HepG2 (cell line): ENCODE measurements at regions not wholly inside any gene's neighbourhood (a gene's known extent, or its start where the extent isn't known, plus 50 kb on each side); places are given as distances from the start of the nearest gene placed in this dataset.

ENCODE experiments used
- BCL6 ChIP-seq: IDR thresholded peaks from 2 replicates; pipeline ENCODE4 v1.6.1; 2016; ENCODE audit warnings: missing genetic modification reagents, missing compliant biosample characterization
- CAMTA2 ChIP-seq: sonication (generic); formaldehyde crosslinking; IDR thresholded peaks from 2 replicates; pipeline ENCODE4 v1.4.0; 2020; ENCODE audit warnings: mild to moderate bottlenecking, missing genetic modification reagents, borderline replicate concordance
- CBFB ChIP-seq: sonication (generic); formaldehyde crosslinking; IDR thresholded peaks from 2 replicates; pipeline ENCODE4 v1.4.0; 2020; ENCODE audit warnings: missing genetic modification reagents
- CENPX ChIP-seq: sonication (generic); formaldehyde crosslinking; IDR thresholded peaks from 2 replicates; pipeline ENCODE4 v1.9.0; 2021; ENCODE audit warnings: mild to moderate bottlenecking, missing genetic modification reagents, moderate library complexity
- CREM ChIP-seq, 2 experiments: sonication (generic) in 1 of 2; formaldehyde crosslinking in 1 of 2; IDR thresholded peaks; 2 replicates each; pipeline versions ENCODE4 v1.4.0 to v1.6.1; 2016 to 2020; ENCODE audit warnings: antibody characterized with exemption in 1 of 2, mild to moderate bottlenecking in 1 of 2, missing genetic modification reagents in 1 of 2
- DNMT1 ChIP-seq: sonication (generic); formaldehyde crosslinking; IDR thresholded peaks from 2 replicates; pipeline ENCODE4 v1.5.1; 2020; ENCODE audit warnings: mild to moderate bottlenecking, missing genetic modification reagents
- FOXO1 ChIP-seq: sonication (generic); formaldehyde crosslinking; IDR thresholded peaks from 2 replicates; pipeline ENCODE4 v1.4.0; 2020; ENCODE audit warnings: missing genetic modification reagents
- HIVEP1 ChIP-seq: sonication (generic); formaldehyde crosslinking; IDR thresholded peaks from 2 replicates; pipeline ENCODE4 v1.4.0; 2020; ENCODE audit warnings: mild to moderate bottlenecking, missing genetic modification reagents
- HMGA1 ChIP-seq: sonication (generic); formaldehyde crosslinking; conservative IDR thresholded peaks from 2 replicates; pipeline ENCODE4 v1.4.0; 2020; ENCODE audit warnings: missing genetic modification reagents
- HOXD1 ChIP-seq: sonication (generic); formaldehyde crosslinking; IDR thresholded peaks from 2 replicates; pipeline ENCODE4 v1.5.0; 2020; ENCODE audit warnings: missing genetic modification reagents
- KDM6A ChIP-seq: IDR thresholded peaks from 2 replicates; pipeline ENCODE4 v1.6.1; 2016; ENCODE audit warnings: low read depth
- KLF12 ChIP-seq: sonication (generic); formaldehyde crosslinking; IDR thresholded peaks from 2 replicates; pipeline ENCODE4 v1.4.0; 2020; ENCODE audit warnings: missing genetic modification reagents, borderline replicate concordance
- MIER3 ChIP-seq: IDR thresholded peaks from 2 replicates; pipeline ENCODE4 v1.6.1; 2016; ENCODE audit warnings: missing compliant biosample characterization, borderline replicate concordance
- NR2F2 ChIP-seq: IDR thresholded peaks from 2 replicates; pipeline ENCODE4 v1.6.1; 2012; ENCODE audit warnings: low read depth, inconsistent platforms, borderline replicate concordance
- POGZ ChIP-seq: sonication (generic); formaldehyde crosslinking; IDR thresholded peaks from 2 replicates; pipeline ENCODE4 v1.4.0; 2020; ENCODE audit warnings: mild to moderate bottlenecking, missing genetic modification reagents
- RBAK ChIP-seq: sonication (generic); formaldehyde crosslinking; IDR thresholded peaks from 2 replicates; pipeline ENCODE4 v1.5.1; 2020; ENCODE audit warnings: mild to moderate bottlenecking, missing genetic modification reagents
- TSC22D2 ChIP-seq: sonication (generic); formaldehyde crosslinking; IDR thresholded peaks from 2 replicates; pipeline ENCODE4 v1.5.1; 2020; ENCODE audit warnings: missing genetic modification reagents, mild to moderate bottlenecking, borderline replicate concordance
- ZFP36L2 ChIP-seq: sonication (generic); formaldehyde crosslinking; IDR thresholded peaks from 2 replicates; pipeline ENCODE4 v1.4.0; 2020; ENCODE audit warnings: missing genetic modification reagents
- ZMYM3 ChIP-seq: sonication (generic); formaldehyde crosslinking; IDR thresholded peaks from 2 replicates; pipeline ENCODE4 v1.5.1; 2020; ENCODE audit warnings: mild to moderate bottlenecking, missing genetic modification reagents
- ZNF772 ChIP-seq: sonication (generic); formaldehyde crosslinking; IDR thresholded peaks from 2 replicates; pipeline ENCODE4 v1.5.0; 2020; ENCODE audit warnings: mild to moderate bottlenecking, missing genetic modification reagents
- ZNF773 ChIP-seq: sonication (generic); formaldehyde crosslinking; IDR thresholded peaks from 2 replicates; pipeline ENCODE4 v1.4.0; 2020; ENCODE audit warnings: missing genetic modification reagents, borderline replicate concordance
- ZNF782 ChIP-seq: sonication (generic); formaldehyde crosslinking; IDR thresholded peaks from 2 replicates; pipeline ENCODE4 v1.4.0; 2020; ENCODE audit warnings: missing genetic modification reagents, mild to moderate bottlenecking, borderline replicate concordance
- ZSCAN31 ChIP-seq: sonication (generic); formaldehyde crosslinking; IDR thresholded peaks from 2 replicates; pipeline ENCODE4 v1.5.0; 2020; ENCODE audit warnings: low read depth, mild to moderate bottlenecking, missing genetic modification reagents
- TF ChIP-seq, protein P1 (sequence below): sonication (generic); formaldehyde crosslinking; conservative IDR thresholded peaks from 2 replicates; pipeline ENCODE4 v1.8.0; 2022; ENCODE audit warnings: mild to moderate bottlenecking, moderate library complexity, missing genetic modification reagents
- TF ChIP-seq, protein P2 (sequence below): sonication (generic); formaldehyde crosslinking; IDR thresholded peaks from 2 replicates; pipeline ENCODE4 v1.4.0; 2020; ENCODE audit warnings: missing genetic modification reagents
- TF ChIP-seq, protein P3 (sequence below): sonication (generic); formaldehyde crosslinking; IDR thresholded peaks from 2 replicates; pipeline ENCODE4 v1.5.0; 2020; ENCODE audit warnings: mild to moderate bottlenecking, low read depth, missing genetic modification reagents, borderline replicate concordance

DNA sequence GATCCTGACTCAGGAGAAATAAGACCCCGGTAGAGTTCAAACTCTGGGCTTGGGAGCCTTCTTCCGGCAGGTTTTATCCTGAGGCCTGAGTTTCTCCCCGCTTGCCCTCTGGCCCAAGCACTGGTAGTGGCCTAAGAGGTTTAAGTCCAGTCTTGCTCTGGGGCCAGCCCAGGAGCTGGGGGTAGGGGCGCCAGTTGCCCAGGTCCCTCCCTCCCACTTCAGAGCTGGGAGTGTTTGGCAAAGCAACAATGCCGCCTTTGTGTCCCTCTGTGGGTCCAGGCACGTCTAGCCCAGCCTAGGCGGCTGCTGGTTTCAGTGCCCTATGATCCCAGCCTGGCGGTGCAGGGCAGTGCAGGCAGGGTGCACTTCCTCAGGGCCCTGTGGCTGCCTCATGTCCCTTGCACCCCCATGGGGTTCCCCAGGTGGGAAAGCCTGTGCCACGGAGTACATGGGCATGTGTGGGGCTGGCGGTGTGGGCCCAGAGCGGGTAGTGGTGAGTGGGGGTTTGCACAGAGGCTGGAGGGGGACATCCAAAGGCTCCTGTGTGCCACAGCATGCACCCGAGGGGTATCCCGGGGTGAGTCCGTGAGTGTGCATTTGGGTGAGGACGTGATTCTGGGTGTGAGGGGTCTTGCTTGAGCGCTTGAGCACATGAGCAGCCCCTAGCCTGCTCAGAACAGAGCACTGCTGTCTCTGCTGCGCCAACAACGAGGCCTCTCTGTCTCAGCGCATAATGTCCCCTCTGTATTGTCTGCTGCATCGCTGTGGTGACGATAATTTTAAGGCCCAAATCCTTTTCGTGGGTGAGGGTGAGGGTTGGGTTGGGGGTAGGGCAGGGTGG, 61.7 kb upstream of the PSD2 start (continued):
- TF ChIP-seq HOXD1 (CRISPR knock-in tag) (0 out of 2 replicates have a peak, but pooled peaks have one; percentile 27), HIVEP1 (CRISPR knock-in tag) (peak; percentile 89), ZNF773 (CRISPR knock-in tag) (no peak; the same call in 1 of the 2 replicates), NR2F2 (no peak), KDM6A (CRISPR knock-in tag) (peak; percentile 89), ZSCAN31 (peak; percentile 77), CBFB (no peak), CENPX (no peak), ZFP36L2 (CRISPR knock-in tag) (no peak), MIER3 (CRISPR knock-in tag) (peak; percentile 74; the same call in 1 of the 2 replicates), TSC22D2 (CRISPR knock-in tag) (no peak), ZNF782 (CRISPR knock-in tag) (no peak), BCL6 (peak; percentile 71), FOXO1 (CRISPR knock-in tag) (peak; percentile 17; the same call in 1 of the 2 replicates), ZNF772 (CRISPR knock-in tag) (peak; percentile 86), ZMYM3 (CRISPR knock-in tag) (peak; percentile 70; the same call in 1 of the 2 replicates), KLF12 (CRISPR knock-in tag) (no peak), HMGA1 (CRISPR knock-in tag) (no peak), CAMTA2 (no peak), RBAK (CRISPR knock-in tag) (no peak), DNMT1 (CRISPR knock-in tag) (0 out of 2 replicates have a peak, but pooled peaks have one; percentile 53), POGZ (peak; percentile 83), CREM (IDR thresholded peaks at IDR 0.05) (peak; percentile 64), CREM (CRISPR knock-in tag; IDR thresholded peaks at IDR 0.05) (no peak)
- TF ChIP-seq, protein P1, sequence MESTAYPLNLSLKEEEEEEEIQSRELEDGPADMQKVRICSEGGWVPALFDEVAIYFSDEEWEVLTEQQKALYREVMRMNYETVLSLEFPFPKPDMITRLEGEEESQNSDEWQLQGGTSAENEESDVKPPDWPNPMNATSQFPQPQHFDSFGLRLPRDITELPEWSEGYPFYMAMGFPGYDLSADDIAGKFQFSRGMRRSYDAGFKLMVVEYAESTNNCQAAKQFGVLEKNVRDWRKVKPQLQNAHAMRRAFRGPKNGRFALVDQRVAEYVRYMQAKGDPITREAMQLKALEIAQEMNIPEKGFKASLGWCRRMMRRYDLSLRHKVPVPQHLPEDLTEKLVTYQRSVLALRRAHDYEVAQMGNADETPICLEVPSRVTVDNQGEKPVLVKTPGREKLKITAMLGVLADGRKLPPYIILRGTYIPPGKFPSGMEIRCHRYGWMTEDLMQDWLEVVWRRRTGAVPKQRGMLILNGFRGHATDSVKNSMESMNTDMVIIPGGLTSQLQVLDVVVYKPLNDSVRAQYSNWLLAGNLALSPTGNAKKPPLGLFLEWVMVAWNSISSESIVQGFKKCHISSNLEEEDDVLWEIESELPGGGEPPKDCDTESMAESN (CRISPR knock-in tag) = no peak; the same call in none of the 2 replicates
- TF ChIP-seq, protein P2, sequence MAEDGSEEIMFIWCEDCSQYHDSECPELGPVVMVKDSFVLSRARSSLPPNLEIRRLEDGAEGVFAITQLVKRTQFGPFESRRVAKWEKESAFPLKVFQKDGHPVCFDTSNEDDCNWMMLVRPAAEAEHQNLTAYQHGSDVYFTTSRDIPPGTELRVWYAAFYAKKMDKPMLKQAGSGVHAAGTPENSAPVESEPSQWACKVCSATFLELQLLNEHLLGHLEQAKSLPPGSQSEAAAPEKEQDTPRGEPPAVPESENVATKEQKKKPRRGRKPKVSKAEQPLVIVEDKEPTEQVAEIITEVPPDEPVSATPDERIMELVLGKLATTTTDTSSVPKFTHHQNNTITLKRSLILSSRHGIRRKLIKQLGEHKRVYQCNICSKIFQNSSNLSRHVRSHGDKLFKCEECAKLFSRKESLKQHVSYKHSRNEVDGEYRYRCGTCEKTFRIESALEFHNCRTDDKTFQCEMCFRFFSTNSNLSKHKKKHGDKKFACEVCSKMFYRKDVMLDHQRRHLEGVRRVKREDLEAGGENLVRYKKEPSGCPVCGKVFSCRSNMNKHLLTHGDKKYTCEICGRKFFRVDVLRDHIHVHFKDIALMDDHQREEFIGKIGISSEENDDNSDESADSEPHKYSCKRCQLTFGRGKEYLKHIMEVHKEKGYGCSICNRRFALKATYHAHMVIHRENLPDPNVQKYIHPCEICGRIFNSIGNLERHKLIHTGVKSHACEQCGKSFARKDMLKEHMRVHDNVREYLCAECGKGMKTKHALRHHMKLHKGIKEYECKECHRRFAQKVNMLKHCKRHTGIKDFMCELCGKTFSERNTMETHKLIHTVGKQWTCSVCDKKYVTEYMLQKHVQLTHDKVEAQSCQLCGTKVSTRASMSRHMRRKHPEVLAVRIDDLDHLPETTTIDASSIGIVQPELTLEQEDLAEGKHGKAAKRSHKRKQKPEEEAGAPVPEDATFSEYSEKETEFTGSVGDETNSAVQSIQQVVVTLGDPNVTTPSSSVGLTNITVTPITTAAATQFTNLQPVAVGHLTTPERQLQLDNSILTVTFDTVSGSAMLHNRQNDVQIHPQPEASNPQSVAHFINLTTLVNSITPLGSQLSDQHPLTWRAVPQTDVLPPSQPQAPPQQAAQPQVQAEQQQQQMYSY (CRISPR knock-in tag) = peak; percentile 87
- TF ChIP-seq, protein P3, sequence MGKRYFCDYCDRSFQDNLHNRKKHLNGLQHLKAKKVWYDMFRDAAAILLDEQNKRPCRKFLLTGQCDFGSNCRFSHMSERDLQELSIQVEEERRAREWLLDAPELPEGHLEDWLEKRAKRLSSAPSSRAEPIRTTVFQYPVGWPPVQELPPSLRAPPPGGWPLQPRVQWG (CRISPR knock-in tag) = no peak
